SK-N-SH (cell line): ENCODE measurements at regions not wholly inside any gene's neighbourhood (a gene's known extent, or its start where the extent isn't known, plus 50 kb on each side); places are given as distances from the start of the nearest gene placed in this dataset.

Experiments
- CTCF ChIA-PET: fragments of 300-600, 350-600 bp; formaldehyde crosslinking; extraction: SDS; loops from one replicate; lab custom pipeline; 2021; lab: Yijun Ruan, JAX
- POLR2A ChIA-PET: fragments of 350-600 bp; sonication (Branson Sonifier 250); formaldehyde crosslinking; extraction: SDS; loops from one replicate; lab custom pipeline; 2020; ENCODE audit warnings: antibody characterized with exemption, inconsistent platforms; lab: Yijun Ruan, JAX
- DNase-seq: peaks from one replicate; pipeline ENCODE4 v3.0.0; 2012
- H2AFZ ChIP-seq: fragments of 200-600 bp; sonication (generic); 2 replicates; pipeline ENCODE4 v1.8.1; 2016; ENCODE audit warnings: antibody characterized with exemption, mild to moderate bottlenecking, low read depth
- H3F3A ChIP-seq: fragments of 200-600 bp; sonication (generic); replicated peaks from 2 replicates; pipeline ENCODE3; 2016; ENCODE audit warnings: antibody characterized with exemption, mild to moderate bottlenecking; ENCODE audit not compliant: insufficient read depth
- H3K27ac ChIP-seq, 2 experiments: fragments of 200-500 bp in 1 of 2; fragments of 200-600 bp in 1 of 2; sonication (Bioruptor generic) in 1 of 2; sonication (generic), shearing (Covaris generic) in 1 of 2; 2 replicates each; pipeline versions ENCODE4 v1.5.1 to v1.6.1; 2014 to 2016; ENCODE audit warnings: low read depth in 2 of 2, inconsistent platforms in 1 of 2, low read length in 1 of 2, mild to moderate bottlenecking in 1 of 2, mixed read lengths in 1 of 2
- H3K27me3 ChIP-seq: fragments of 200-600 bp; sonication (generic), shearing (Covaris generic); 2 replicates; pipeline ENCODE4 v1.6.1; 2016; ENCODE audit warnings: mixed run types; ENCODE audit not compliant: insufficient read depth
- H3K36me3 ChIP-seq, 2 experiments: fragments of 200-500 bp in 1 of 2; fragments of 200-600 bp in 1 of 2; sonication (Bioruptor generic) in 1 of 2; sonication (generic) in 1 of 2; replicated peaks in 1 of 2; 2 replicates each; pipeline versions ENCODE3 to v1.5.1; 2014 to 2016; ENCODE audit warnings: low read length in 1 of 2, mild to moderate bottlenecking in 1 of 2; ENCODE audit not compliant: insufficient read depth in 2 of 2, control insufficient read depth in 1 of 2
- H3K4me1 ChIP-seq, 2 experiments: fragments of 200-500 bp in 1 of 2; fragments of 200-600 bp in 1 of 2; sonication (Bioruptor generic) in 1 of 2; sonication (generic), shearing (Covaris generic) in 1 of 2; 2 replicates each; pipeline versions ENCODE4 v1.5.1 to v1.6.1; 2014 to 2016; ENCODE audit warnings: low read depth in 1 of 2, low read length in 1 of 2, mixed run types in 1 of 2; ENCODE audit not compliant: insufficient read depth in 2 of 2, control insufficient read depth in 1 of 2
- H3K4me2 ChIP-seq: fragments of 200-600 bp; sonication (generic), shearing (Covaris generic); 2 replicates; pipeline ENCODE4 v1.6.1; 2017; ENCODE audit warnings: mixed run types
- H3K4me3 ChIP-seq, 2 experiments: fragments of 200-500 bp in 1 of 2; fragments of 200-600 bp in 1 of 2; sonication (Bioruptor generic) in 1 of 2; sonication (generic), shearing (Covaris generic) in 1 of 2; 2 replicates each; pipeline versions ENCODE4 v1.5.1 to v1.8.1; 2014 to 2016; ENCODE audit warnings: low read depth in 2 of 2, inconsistent platforms in 1 of 2, low read length in 1 of 2, mild to moderate bottlenecking in 1 of 2, mixed read lengths in 1 of 2, moderate library complexity in 1 of 2
- H3K79me2 ChIP-seq: fragments of 200-600 bp; sonication (generic); 2 replicates; pipeline ENCODE4 v1.8.1; 2017; ENCODE audit warnings: mild to moderate bottlenecking; ENCODE audit not compliant: insufficient read depth
- H3K9ac ChIP-seq: fragments of 200-600 bp; sonication (generic); 2 replicates; pipeline ENCODE4 v1.6.1; 2017; ENCODE audit warnings: mixed run types
- H3K9me2 ChIP-seq: fragments of 200-600 bp; sonication (generic); 2 replicates; pipeline ENCODE4 v1.6.1; 2017; ENCODE audit warnings: mixed run types
- H3K9me3 ChIP-seq: fragments of 200-600 bp; sonication (generic); 2 replicates; pipeline ENCODE4 v1.6.1; 2017; ENCODE audit warnings: mixed run types, mild to moderate bottlenecking, moderate library complexity
- H4K20me1 ChIP-seq: fragments of 200-600 bp; sonication (generic); 2 replicates; pipeline ENCODE4 v1.6.1; 2017; ENCODE audit warnings: mild to moderate bottlenecking, mixed run types; ENCODE audit not compliant: insufficient read depth
- CHD2 ChIP-seq: fragments of 150-350 bp; IDR thresholded peaks from 2 replicates; pipeline ENCODE4 v1.6.1; 2018; ENCODE audit warnings: low read length; ENCODE audit not compliant: partially characterized antibody
- EZH2phosphoT487 ChIP-seq: fragments of 200-600 bp; sonication (generic); IDR thresholded peaks from 2 replicates; pipeline ENCODE4 v1.6.1; 2017; ENCODE audit warnings: low read depth, mixed run types, mild to moderate bottlenecking, antibody characterized with exemption, moderate library complexity, borderline replicate concordance
- FOXJ3 ChIP-seq: sonication (generic); formaldehyde crosslinking; IDR thresholded peaks from 2 replicates; pipeline ENCODE4 v1.5.1; 2020; ENCODE audit warnings: mild to moderate bottlenecking, missing genetic modification reagents
- FOXM1 ChIP-seq: IDR thresholded peaks from 2 replicates; pipeline ENCODE4 v1.4.0; 2012; ENCODE audit warnings: low read depth, mild to moderate bottlenecking
- GABPA ChIP-seq: IDR thresholded peaks from 2 replicates; pipeline ENCODE4 v1.4.0; 2012; ENCODE audit warnings: low read depth, mild to moderate bottlenecking
- JUND ChIP-seq: IDR thresholded peaks from 2 replicates; pipeline ENCODE4 v1.4.0; 2012
- MEF2A ChIP-seq: IDR thresholded peaks from 2 replicates; pipeline ENCODE4 v1.4.0; 2012; ENCODE audit warnings: low read depth, borderline replicate concordance
- MXI1 ChIP-seq: IDR thresholded peaks from 2 replicates; pipeline ENCODE4 v1.6.1; 2012; ENCODE audit warnings: mild to moderate bottlenecking, low read depth, low read length, improper control_type of control experiment
- NFIC ChIP-seq: IDR thresholded peaks from 2 replicates; pipeline ENCODE4 v1.4.0; 2012; ENCODE audit warnings: borderline replicate concordance
- RAD21 ChIP-seq: IDR thresholded peaks from 2 replicates; pipeline ENCODE4 v1.6.1; 2012; ENCODE audit warnings: mild to moderate bottlenecking, low read length
- REST ChIP-seq: IDR thresholded peaks from 2 replicates; pipeline ENCODE4 v1.6.1; 2012; ENCODE audit warnings: mild to moderate bottlenecking, low read depth, low read length, moderate library complexity
- RFX5 ChIP-seq: IDR thresholded peaks from 2 replicates; pipeline ENCODE4 v1.6.1; 2012; ENCODE audit warnings: mild to moderate bottlenecking, improper control_type of control experiment, low read length
- RXRA ChIP-seq: IDR thresholded peaks from 2 replicates; pipeline ENCODE4 v1.4.0; 2012; ENCODE audit warnings: low read depth, mild to moderate bottlenecking, borderline replicate concordance
- SMC3 ChIP-seq: IDR thresholded peaks from 2 replicates; pipeline ENCODE4 v1.6.1; 2012; ENCODE audit warnings: low read depth, low read length, improper control_type of control experiment
- TAF1 ChIP-seq: IDR thresholded peaks from 2 replicates; pipeline ENCODE4 v1.6.1; 2012; ENCODE audit warnings: low read depth, mild to moderate bottlenecking, low read length, moderate library complexity, borderline replicate concordance
- WGBS: methylation state at CpG from one replicate; pipeline ENCODE4 v1.1.6; 2017; ENCODE audit warnings: low lambda C conversion rate; 5-methylcytosine and 5-hydroxymethylcytosine counted together
- TF ChIP-seq, protein P1 (sequence below): IDR thresholded peaks from 2 replicates; pipeline ENCODE4 v1.4.0; 2012; ENCODE audit warnings: low read depth, borderline replicate concordance
- TF ChIP-seq, protein P2 (sequence below): fragments of 200-600 bp; sonication (generic); IDR thresholded peaks from 2 replicates; pipeline ENCODE4 v1.6.1; 2017; ENCODE audit warnings: antibody characterized with exemption, mild to moderate bottlenecking, moderate library complexity

DNA sequence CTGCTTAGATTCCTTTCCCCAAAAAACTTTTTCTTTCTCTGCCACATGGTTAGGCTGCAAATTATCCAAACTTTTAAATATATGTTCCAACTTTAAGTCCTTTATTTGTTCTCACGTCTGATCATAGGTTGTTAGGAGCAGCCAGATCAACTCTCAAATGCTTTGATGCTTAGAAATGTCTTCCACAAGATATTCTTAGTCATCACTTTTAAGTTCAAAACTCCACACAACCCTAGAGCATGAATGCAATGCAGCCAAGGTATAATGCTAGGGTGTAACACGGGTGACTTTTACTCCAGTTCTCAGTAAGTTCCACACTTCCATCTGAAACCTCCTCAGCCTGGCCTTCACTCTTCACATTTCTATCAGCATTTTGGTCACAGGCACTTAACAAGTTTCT lies 987.5 kb downstream of the DCDC2C start (continued):
- TF ChIP-seq, protein P1, sequence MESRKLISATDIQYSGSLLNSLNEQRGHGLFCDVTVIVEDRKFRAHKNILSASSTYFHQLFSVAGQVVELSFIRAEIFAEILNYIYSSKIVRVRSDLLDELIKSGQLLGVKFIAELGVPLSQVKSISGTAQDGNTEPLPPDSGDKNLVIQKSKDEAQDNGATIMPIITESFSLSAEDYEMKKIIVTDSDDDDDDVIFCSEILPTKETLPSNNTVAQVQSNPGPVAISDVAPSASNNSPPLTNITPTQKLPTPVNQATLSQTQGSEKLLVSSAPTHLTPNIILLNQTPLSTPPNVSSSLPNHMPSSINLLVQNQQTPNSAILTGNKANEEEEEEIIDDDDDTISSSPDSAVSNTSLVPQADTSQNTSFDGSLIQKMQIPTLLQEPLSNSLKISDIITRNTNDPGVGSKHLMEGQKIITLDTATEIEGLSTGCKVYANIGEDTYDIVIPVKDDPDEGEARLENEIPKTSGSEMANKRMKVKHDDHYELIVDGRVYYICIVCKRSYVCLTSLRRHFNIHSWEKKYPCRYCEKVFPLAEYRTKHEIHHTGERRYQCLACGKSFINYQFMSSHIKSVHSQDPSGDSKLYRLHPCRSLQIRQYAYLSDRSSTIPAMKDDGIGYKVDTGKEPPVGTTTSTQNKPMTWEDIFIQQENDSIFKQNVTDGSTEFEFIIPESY, result no peak

DNA sequence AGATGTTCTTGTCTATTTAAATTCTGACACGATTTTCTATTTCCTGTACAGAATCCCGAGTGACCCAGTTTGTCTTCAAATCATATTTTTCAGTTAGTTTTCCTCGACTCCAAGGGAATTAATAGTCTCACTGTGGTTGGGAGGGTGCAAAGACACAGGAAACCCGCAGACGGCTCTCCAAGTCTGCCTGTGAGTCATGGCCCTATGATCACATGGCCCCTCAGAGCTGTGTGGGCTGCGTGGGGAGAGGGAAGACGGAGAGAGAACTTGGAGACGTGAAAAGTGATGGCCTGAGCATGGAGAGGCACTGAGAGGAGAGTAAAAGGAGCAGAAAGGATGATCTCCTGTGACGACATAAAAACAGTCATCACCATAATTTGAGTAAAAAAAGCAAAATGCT lies 989.9 kb downstream of the DCDC2C start:
- Histone ChIP-seq H3F3A (no peaks in the 10 kb centered on the region), H3K36me3 (no peaks in the 10 kb centered on the region), H3K4me2 (no peak overlapping the region), H3K4me1 (no peaks in the 10 kb centered on the region), H3K79me2 (no peaks in the 10 kb centered on the region), H3K27me3 (no peaks in the 10 kb centered on the region), H3K9me2 (no peaks in the 10 kb centered on the region), H2AFZ (no peak overlapping the region), H4K20me1 (no peaks in the 10 kb centered on the region), H3K9ac (no peak overlapping the region), H3K27ac (no peak overlapping the region), H3K9me3 (peaks cover 3% of the 10 kb centered on the region; the same call in 1 of the 2 replicates), H3K4me3 (no peak overlapping the region)
- ChIA-PET POLR2A (no interaction called here), CTCF (no interaction called here)
- DNase-seq, result no peak
- 7% methylated on average over 9 of the region's 9 CpGs for WGBS
- no peak for TF ChIP-seq RFX5
- TF ChIP-seq RAD21, result no peak
- no peak for TF ChIP-seq EZH2phosphoT487
- TF ChIP-seq CHD2, result no peak

- 29% methylated on average over 2 of the region's 2 CpGs for WGBS
- TF ChIP-seq EZH2phosphoT487 (no peak), JUND (no peak), RXRA (no peak), GABPA (no peak), MEF2A (no peak), FOXM1 (no peak), SMC3 (no peak), TAF1 (no peak), FOXJ3 (no peak), NFIC (no peak), MXI1 (no peak), REST (no peak)
- TF ChIP-seq, protein P2, sequence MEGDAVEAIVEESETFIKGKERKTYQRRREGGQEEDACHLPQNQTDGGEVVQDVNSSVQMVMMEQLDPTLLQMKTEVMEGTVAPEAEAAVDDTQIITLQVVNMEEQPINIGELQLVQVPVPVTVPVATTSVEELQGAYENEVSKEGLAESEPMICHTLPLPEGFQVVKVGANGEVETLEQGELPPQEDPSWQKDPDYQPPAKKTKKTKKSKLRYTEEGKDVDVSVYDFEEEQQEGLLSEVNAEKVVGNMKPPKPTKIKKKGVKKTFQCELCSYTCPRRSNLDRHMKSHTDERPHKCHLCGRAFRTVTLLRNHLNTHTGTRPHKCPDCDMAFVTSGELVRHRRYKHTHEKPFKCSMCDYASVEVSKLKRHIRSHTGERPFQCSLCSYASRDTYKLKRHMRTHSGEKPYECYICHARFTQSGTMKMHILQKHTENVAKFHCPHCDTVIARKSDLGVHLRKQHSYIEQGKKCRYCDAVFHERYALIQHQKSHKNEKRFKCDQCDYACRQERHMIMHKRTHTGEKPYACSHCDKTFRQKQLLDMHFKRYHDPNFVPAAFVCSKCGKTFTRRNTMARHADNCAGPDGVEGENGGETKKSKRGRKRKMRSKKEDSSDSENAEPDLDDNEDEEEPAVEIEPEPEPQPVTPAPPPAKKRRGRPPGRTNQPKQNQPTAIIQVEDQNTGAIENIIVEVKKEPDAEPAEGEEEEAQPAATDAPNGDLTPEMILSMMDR, result no peak
- TF ChIP-seq, protein P1, result no peak
These were observed 992.0 kb downstream of the DCDC2C start for GRCh38 chr2:4695281-4695861.

More at GRCh38 chr2:4695281-4695861, 992.0 kb downstream of the DCDC2C start:
- H3K9me2 ChIP-seq, result no peaks in the 10 kb centered on the region
- ChIA-PET POLR2A (no interaction called here), CTCF (no interaction called here)
- H3K79me2 ChIP-seq, result no peaks in the 10 kb centered on the region
- H3K27ac ChIP-seq, result no peak overlapping the region
- no peak overlapping the region for H3K4me2 ChIP-seq
- H3F3A ChIP-seq, result no peaks in the 10 kb centered on the region
- H4K20me1 ChIP-seq, result no peaks in the 10 kb centered on the region
- H2AFZ ChIP-seq, result no peak overlapping the region
- no peak overlapping the region for H3K4me3 ChIP-seq
- H3K36me3 ChIP-seq, result no peaks in the 10 kb centered on the region
- H3K4me1 ChIP-seq, result no peaks in the 10 kb centered on the region
- H3K9ac ChIP-seq, result no peak overlapping the region
- peaks cover 3% of the 10 kb centered on the region; the same call in 1 of the 2 replicates for H3K9me3 ChIP-seq
- DNase-seq, result no peak
- no peaks in the 10 kb centered on the region for H3K27me3 ChIP-seq
